H1 (cell line): ENCODE measurements at regions not wholly inside any gene's neighbourhood (a gene's known extent, or its start where the extent isn't known, plus 50 kb on each side); places are given as distances from the start of the nearest gene placed in this dataset.

Source experiments
- CTCF ChIA-PET: fragments of 300-600 bp; sonication (Branson Sonifier 250); formaldehyde crosslinking; loops from one replicate; lab custom pipeline; 2021; ENCODE audit not compliant: partially characterized antibody; lab: Charles Lee
- POLR2A ChIA-PET: fragments of 300-600 bp; sonication (Branson Sonifier 250); formaldehyde crosslinking; loops from one replicate; lab custom pipeline; 2021; ENCODE audit warnings: inconsistent platforms; ENCODE audit not compliant: partially characterized antibody; lab: Charles Lee
- DNase-seq, 2 experiments: peaks; one replicate each; pipeline versions ENCODE4 v3.0.0 to v3.0.0-alpha.2; 2010 to 2022; ENCODE audit warnings: low spot score in 2 of 2, low read depth in 1 of 2, mixed read lengths in 1 of 2
- FAIRE-seq: peaks from 2 replicates; lab custom pipeline; 2011; peaks lifted over from hg19 to GRCh38; lab: Jason Lieb, UNC
- H2AFZ ChIP-seq: 2 replicates; pipeline ENCODE4 v1.8.1; 2012; ENCODE audit warnings: low read length, inconsistent platforms
- H2AK5ac ChIP-seq: 2 replicates; pipeline ENCODE4 v1.6.1; 2013; ENCODE audit warnings: low read depth, low read length
- H2BK120ac ChIP-seq: replicated peaks from 2 replicates; pipeline ENCODE3; 2013; ENCODE audit warnings: low read depth, low read length, inconsistent platforms
- H2BK12ac ChIP-seq: 2 replicates; pipeline ENCODE4 v1.6.1; 2013; ENCODE audit warnings: low read depth, low read length
- H2BK15ac ChIP-seq: 2 replicates; pipeline ENCODE4 v1.6.1; 2013; ENCODE audit warnings: low read length
- H2BK20ac ChIP-seq: 2 replicates; pipeline ENCODE4 v1.6.1; 2013; ENCODE audit warnings: low read length
- H2BK5ac ChIP-seq: 2 replicates; pipeline ENCODE4 v1.6.1; 2013; ENCODE audit warnings: low read depth, low read length
- H3K14ac ChIP-seq: 2 replicates; pipeline ENCODE4 v1.6.1; 2013; ENCODE audit warnings: inconsistent platforms; ENCODE audit not compliant: insufficient read length
- H3K18ac ChIP-seq: 2 replicates; pipeline ENCODE4 v1.6.1; 2013; ENCODE audit warnings: low read length; ENCODE audit errors: extremely low read depth
- H3K23ac ChIP-seq: 2 replicates; pipeline ENCODE4 v1.6.1; 2013; ENCODE audit warnings: inconsistent platforms; ENCODE audit not compliant: insufficient read length
- H3K23me2 ChIP-seq: 2 replicates; pipeline ENCODE4 v1.6.1; 2013; ENCODE audit warnings: low read depth, low read length
- H3K27ac ChIP-seq: 2 replicates; pipeline ENCODE4 v1.6.1; 2011; ENCODE audit warnings: low read depth, low read length, inconsistent platforms
- H3K27me3 ChIP-seq, 4 experiments: replicated peaks in 1 of 4; 1 replicate in 1 of 4; 2 replicates in 3 of 4; pipeline versions ENCODE4 v1.6.1 to v1.8.1; 2011 to 2013; ENCODE audit warnings: low read length in 3 of 4, mild to moderate bottlenecking in 3 of 4, inconsistent platforms in 2 of 4, mixed read lengths in 2 of 4, moderate library complexity in 1 of 4; ENCODE audit not compliant: control insufficient read depth in 3 of 4, insufficient read depth in 3 of 4; ENCODE audit errors: extremely low read depth in 1 of 4
- H3K36me3 ChIP-seq, 4 experiments: 2 replicates each; pipeline versions ENCODE4 v1.6.1 to v1.8.1; 2011 to 2013; ENCODE audit warnings: mild to moderate bottlenecking in 4 of 4, low read length in 3 of 4, moderate library complexity in 2 of 4, control low read depth in 1 of 4, inconsistent platforms in 1 of 4; ENCODE audit not compliant: insufficient read depth in 4 of 4, control insufficient read depth in 2 of 4
- H3K4ac ChIP-seq: replicated peaks from 2 replicates; pipeline ENCODE3; 2013; ENCODE audit warnings: low read length, low read depth, mixed read lengths, inconsistent platforms; ENCODE audit not compliant: insufficient read length
- H3K4me1 ChIP-seq, 4 experiments: replicated peaks in 1 of 4; 1 replicate in 1 of 4; 2 replicates in 3 of 4; pipeline versions ENCODE4 v1.6.1 to v1.8.1; 2011 to 2013; ENCODE audit warnings: low read length in 3 of 4, inconsistent platforms in 2 of 4, mixed read lengths in 1 of 4; ENCODE audit not compliant: insufficient read depth in 4 of 4, control insufficient read depth in 3 of 4
- H3K4me2 ChIP-seq, 2 experiments: 2 replicates each; pipeline versions ENCODE4 v1.6.1 to v1.8.1; 2011 to 2013; ENCODE audit warnings: low read depth in 2 of 2, low read length in 2 of 2, control low read depth in 1 of 2, inconsistent platforms in 1 of 2, mild to moderate bottlenecking in 1 of 2; ENCODE audit not compliant: insufficient read depth in 1 of 2
- H3K4me3 ChIP-seq, 4 experiments: fragments of 200-600, 300-600 bp in 1 of 4; sonication (generic), shearing (Covaris generic), sonication (Bioruptor Twin) in 1 of 4; 2 replicates each; pipeline versions ENCODE4 v1.5.1 to v1.8.1; 2011 to 2016; ENCODE audit warnings: low read length in 4 of 4, low read depth in 3 of 4, control low read depth in 2 of 4, inconsistent platforms in 2 of 4, mild to moderate bottlenecking in 2 of 4, mixed read lengths in 1 of 4, moderate library complexity in 1 of 4; ENCODE audit not compliant: insufficient read depth in 2 of 4; ENCODE audit errors: extremely low read depth in 1 of 4
- H3K56ac ChIP-seq: replicated peaks from 2 replicates; pipeline ENCODE3; 2013; ENCODE audit warnings: low read depth, mild to moderate bottlenecking, mixed read lengths, low read length, inconsistent platforms; ENCODE audit not compliant: insufficient read length
- H3K79me1 ChIP-seq: 2 replicates; pipeline ENCODE4 v1.6.1; 2013; ENCODE audit warnings: low read depth, low read length, control low read depth
- H3K79me2 ChIP-seq, 2 experiments: 2 replicates each; pipeline versions ENCODE4 v1.6.1 to v1.8.1; 2012 to 2013; ENCODE audit warnings: low read length in 2 of 2, mild to moderate bottlenecking in 2 of 2, inconsistent platforms in 1 of 2; ENCODE audit not compliant: insufficient read depth in 2 of 2, control insufficient read depth in 1 of 2
- H3K9ac ChIP-seq, 4 experiments: replicated peaks in 1 of 4; 1 replicate in 1 of 4; 2 replicates in 3 of 4; pipeline versions ENCODE4 v1.6.1 to v1.8.1; 2011 to 2013; ENCODE audit warnings: low read depth in 3 of 4, low read length in 3 of 4, control low read depth in 2 of 4, mild to moderate bottlenecking in 2 of 4, moderate library complexity in 2 of 4, inconsistent platforms in 1 of 4; ENCODE audit errors: extremely low read depth in 1 of 4
- H3K9me3 ChIP-seq, 2 experiments: 2 replicates each; pipeline versions ENCODE4 v1.6.1 to v1.8.1; 2012 to 2013; ENCODE audit warnings: mild to moderate bottlenecking in 2 of 2, moderate library complexity in 2 of 2, control low read depth in 1 of 2, inconsistent platforms in 1 of 2, low read depth in 1 of 2, low read length in 1 of 2, mixed read lengths in 1 of 2; ENCODE audit not compliant: insufficient read depth in 2 of 2
- H4K20me1 ChIP-seq, 2 experiments: replicated peaks in 1 of 2; 2 replicates each; pipeline versions ENCODE3 to v1.8.1; 2011 to 2013; ENCODE audit warnings: inconsistent platforms in 2 of 2, low read length in 2 of 2, mild to moderate bottlenecking in 1 of 2; ENCODE audit not compliant: insufficient read depth in 2 of 2, control insufficient read depth in 1 of 2
- H4K5ac ChIP-seq: 2 replicates; pipeline ENCODE4 v1.6.1; 2013; ENCODE audit warnings: low read length, low read depth, mixed read lengths, inconsistent platforms; ENCODE audit not compliant: insufficient read length
- H4K8ac ChIP-seq: 2 replicates; pipeline ENCODE4 v1.8.0; 2013; ENCODE audit warnings: mild to moderate bottlenecking, moderate library complexity, low read length, inconsistent platforms; ENCODE audit not compliant: insufficient read depth; ENCODE audit errors: extremely low read depth
- H4K91ac ChIP-seq: replicated peaks from 2 replicates; pipeline ENCODE3; 2013; ENCODE audit warnings: low read length, mixed read lengths, inconsistent platforms; ENCODE audit not compliant: insufficient read length
- CHD2 ChIP-seq: IDR thresholded peaks from 2 replicates; pipeline ENCODE4 v1.6.1; 2012; ENCODE audit warnings: low read length, improper control_type of control experiment
- E2F6 ChIP-seq: IDR thresholded peaks from 2 replicates; pipeline ENCODE4 v1.6.1; 2012; ENCODE audit warnings: inconsistent platforms
- HDAC6 ChIP-seq: IDR thresholded peaks from one replicate; pipeline ENCODE4 v1.7.1; 2012; ENCODE audit warnings: low read depth, mild to moderate bottlenecking, inconsistent platforms, low read length, moderate library complexity
- ZNF274 ChIP-seq: IDR thresholded peaks from 2 replicates; pipeline ENCODE4 v1.7.0; 2012; ENCODE audit warnings: low read length, borderline replicate concordance; ENCODE audit errors: extremely low read depth
- WGBS, 2 experiments: shearing (Covaris generic) in 1 of 2; methylation state at CpG; one replicate each; pipeline versions ENCODE4 v1.1.6 to v1.1.7; 2013 to 2015; ENCODE audit warnings: low lambda C conversion rate in 2 of 2, mixed read lengths in 2 of 2, inconsistent platforms in 1 of 2, low coverage in 1 of 2, missing lambda C conversion rate in 1 of 2; ENCODE audit not compliant: insufficient replicate concordance in 2 of 2, insufficient coverage in 1 of 2, insufficient read length in 1 of 2; ENCODE audit errors: extremely low coverage in 1 of 2, missing lambda C conversion rate in 1 of 2; 5-methylcytosine and 5-hydroxymethylcytosine counted together

GRCh38 chr22:48433647-48434046, 1394.0 kb downstream of the BRD1 start:
- Histone ChIP-seq H3K9ac (no peak overlapping the region), H4K91ac (no peak overlapping the region), H3K79me2 (no peaks in the 10 kb centered on the region), H3K23ac (no peak overlapping the region), H2AK5ac (0 out of 2 replicates have a peak overlapping the region, but pooled peaks have one; percentile 24), H3K4ac (no peak overlapping the region), H3K9me3 (no peaks in the 10 kb centered on the region; a peak in 1 of 4 replicates), H3K14ac (no peak overlapping the region), H4K20me1 (peaks cover 0 to 2% of the 10 kb centered on the region in 2 experiments), H3K27me3 (no peaks in the 10 kb centered on the region; a peak in 1 of 7 replicates), H2BK15ac (0 out of 2 replicates have a peak overlapping the region, but pooled peaks have one; percentile 31), H2BK120ac (no peak overlapping the region), H3K4me2 (no peak overlapping the region), H3K18ac (no peak overlapping the region), H3K23me2 (no peaks in the 10 kb centered on the region), H3K56ac (no peak overlapping the region), H4K5ac (no peak overlapping the region), H3K36me3 (no peaks in the 10 kb centered on the region), H3K4me1 (no peaks in the 10 kb centered on the region; a peak in 2 of 7 replicates), H2BK12ac (no peak overlapping the region), H3K27ac (no peak overlapping the region), H3K79me1 (no peaks in the 10 kb centered on the region), H2BK20ac (0 out of 2 replicates have a peak overlapping the region, but pooled peaks have one; percentile 10), H4K8ac (peak overlapping the region; percentile 35; the same call in 1 of the 2 replicates), H2AFZ (no peak overlapping the region), H2BK5ac (no peak overlapping the region), H3K4me3 (no peak overlapping the region)
- CTCF ChIA-PET = no interaction called here
- no peak for DNase-seq
- POLR2A ChIA-PET = no interaction called here
- FAIRE-seq = no peak
- WGBS, 2 experiments = 89% methylated on average over 11 of the region's 11 CpGs; no CpG with 5 or more reads in 1 of the 2 experiments
- TF ChIP-seq CHD2 (no peak), HDAC6 (no peak), E2F6 (no peak), ZNF274 (no peak)
